HG02678 (cell line): ENCODE measurements at regions not wholly inside any gene's neighbourhood (a gene's known extent, or its start where the extent isn't known, plus 50 kb on each side); places are given as distances from the start of the nearest gene placed in this dataset.
"Not testable (repeated sequence)": the region's sequence is repeated elsewhere in the genome, so short reads cannot be mapped to it uniquely, and the experiment has no call there.

Experiments used
- ATAC-seq: cut with Tn5 transposase; IDR thresholded peaks from one replicate; pipeline ENCODE4 v1.9.1; 2021; ENCODE audit warnings: mild to moderate bottlenecking, moderate library complexity; ENCODE audit not compliant: unreplicated experiment

DNA sequence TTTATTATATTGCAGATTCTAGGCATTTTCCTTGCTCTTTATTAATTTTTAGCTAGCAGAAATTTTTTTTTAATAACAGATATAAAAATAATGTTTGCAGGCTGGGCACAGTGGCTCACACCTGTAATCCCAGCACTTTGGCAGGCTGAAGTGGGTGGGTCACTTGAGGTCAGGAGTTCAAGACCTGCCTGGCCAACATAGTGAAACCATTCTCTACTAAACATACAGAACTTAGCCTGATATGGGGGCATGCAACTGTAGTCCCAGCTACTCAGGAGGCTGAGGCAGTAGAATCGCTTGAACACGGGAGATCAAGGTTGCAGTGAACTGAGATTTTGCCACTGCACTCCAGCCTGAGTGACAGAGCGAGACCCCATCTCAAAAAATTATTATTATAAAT lies 304.6 kb upstream of the KCND2 start:
- ATAC-seq: not testable (repeated sequence)

DNA sequence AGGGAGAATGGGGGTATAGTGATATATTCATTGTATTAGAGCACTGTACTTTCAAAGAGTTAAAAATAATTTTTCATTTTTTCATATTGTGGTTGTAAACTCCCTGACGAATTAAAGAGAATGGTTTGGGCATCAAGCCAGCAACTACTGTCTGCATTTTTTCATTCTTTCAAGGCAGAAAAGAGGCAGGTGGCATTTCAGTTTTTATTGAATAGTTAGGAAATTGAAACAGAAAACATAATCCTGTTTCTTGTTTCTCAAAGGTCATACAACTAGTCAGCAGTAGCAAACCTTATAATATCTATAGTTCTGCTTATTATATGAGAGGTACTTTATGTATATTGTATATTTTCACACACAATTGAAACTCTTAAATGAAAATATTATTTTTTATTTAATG lies 303.9 kb upstream of the KCND2 start:
- ATAC-seq: no peak

DNA sequence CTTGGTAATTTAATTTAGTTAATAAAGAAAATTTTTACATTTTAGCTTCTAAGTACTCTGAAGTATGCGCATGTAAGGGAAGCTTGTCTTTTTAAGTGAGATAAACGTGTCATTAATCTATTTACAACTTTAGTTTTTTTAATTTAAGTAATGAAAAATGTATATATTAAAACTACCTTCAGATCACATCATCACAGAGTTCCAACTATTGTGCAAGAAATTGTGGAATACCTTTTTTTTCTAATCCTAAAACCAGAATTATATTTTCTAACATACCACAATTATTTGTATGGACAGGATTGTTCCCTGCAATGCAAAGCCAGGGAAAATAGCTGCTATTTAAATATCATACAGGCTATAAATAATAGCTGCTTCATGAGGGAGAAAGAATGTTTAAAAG lies 303.2 kb upstream of the KCND2 start:
- ATAC-seq: no peak

DNA sequence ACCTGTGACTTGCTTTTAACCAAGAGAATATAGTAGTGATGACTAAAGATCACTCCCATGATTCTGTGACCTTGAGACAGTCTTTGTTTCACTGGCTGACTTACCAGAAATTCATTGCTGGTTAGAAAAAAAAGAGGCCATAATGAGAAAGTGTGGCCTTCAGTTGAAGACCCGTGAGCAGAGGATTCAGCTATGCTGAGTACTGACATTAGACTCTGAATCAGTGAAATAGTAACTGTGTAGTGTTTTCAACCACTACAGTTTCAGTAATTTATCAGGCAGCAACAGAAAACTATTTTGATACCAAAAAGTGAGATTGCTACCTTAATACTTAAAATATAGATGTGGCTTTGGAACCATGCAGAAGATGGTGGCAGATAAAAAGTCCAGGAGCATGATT lies 298.0 kb upstream of the KCND2 start:
- ATAC-seq: peak; percentile 49

DNA sequence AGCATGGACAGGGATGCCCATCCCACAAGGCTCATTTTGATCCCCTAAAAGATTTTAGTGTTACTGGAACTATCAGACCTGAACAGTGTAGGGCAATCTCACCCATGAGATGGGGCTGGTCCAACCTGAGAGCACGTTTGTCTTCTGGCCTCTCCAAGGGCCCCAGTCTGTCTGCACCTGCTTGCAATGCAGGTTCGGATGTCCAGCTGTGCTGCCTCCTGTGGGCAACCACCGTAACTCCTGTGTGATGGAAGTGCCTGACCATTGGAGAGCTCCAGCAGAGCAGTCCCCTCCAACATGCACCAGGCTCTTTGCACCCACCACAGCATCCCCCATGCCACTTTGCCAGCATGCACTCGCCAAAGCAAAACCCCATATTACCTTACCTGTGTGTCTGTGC lies 290.1 kb upstream of the KCND2 start:
- no peak for ATAC-seq

DNA sequence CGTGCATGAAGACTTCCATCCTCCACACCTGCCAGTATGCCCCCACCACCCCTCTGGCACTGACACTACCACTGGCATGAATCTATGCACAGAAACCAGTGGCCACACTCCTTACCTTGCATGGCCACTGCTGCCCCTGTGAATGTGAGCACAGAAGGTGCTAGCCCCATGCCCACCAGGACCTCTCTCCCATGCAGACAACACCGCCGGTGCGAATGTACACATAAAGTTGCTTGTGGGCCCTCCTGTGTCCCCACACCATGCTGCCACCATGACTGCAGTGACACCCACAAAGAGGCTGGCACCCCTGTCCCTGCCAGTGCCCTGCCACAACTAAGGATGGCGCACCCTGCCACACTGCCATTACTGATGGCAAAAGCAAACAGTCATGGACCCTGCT lies 289.5 kb upstream of the KCND2 start:
- ATAC-seq: no peak

DNA sequence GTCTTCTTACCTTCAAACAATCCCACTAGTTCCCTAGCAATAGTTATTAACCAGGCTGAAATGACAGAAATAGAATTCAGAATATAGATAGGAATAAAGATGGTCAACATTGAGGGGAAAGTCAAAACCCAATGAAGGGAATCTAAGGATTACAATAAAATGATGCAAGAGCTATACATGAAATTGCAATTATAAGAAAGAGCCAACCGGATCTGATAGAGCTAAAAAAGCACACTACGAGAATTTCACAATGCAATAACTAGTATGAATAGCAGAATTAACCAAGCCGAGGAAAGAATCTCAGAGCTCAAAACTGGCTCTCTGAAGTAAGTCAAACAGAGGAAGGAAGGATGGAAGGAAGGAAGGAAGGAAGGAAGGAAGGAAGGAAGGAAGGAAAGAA lies 288.7 kb upstream of the KCND2 start:
- no peak for ATAC-seq

DNA sequence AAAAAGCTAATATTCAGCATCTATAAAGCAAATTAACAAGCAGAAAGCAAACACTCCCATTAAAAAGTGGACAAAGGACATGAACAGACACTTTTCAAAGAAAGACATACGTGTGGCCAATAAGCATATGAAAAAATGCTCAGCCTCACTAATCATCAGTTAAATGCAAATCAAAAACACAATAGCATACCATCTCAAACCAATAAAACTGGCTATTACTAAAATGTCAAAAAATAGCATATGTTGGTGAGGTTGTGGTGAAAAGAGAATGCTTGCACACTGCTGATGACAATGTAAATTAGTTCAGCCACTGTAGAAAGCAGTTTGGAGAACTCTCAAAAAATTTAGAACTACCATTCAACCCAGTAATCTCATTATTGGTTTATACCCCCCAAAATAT lies 284.6 kb upstream of the KCND2 start:
- ATAC-seq: no peak

DNA sequence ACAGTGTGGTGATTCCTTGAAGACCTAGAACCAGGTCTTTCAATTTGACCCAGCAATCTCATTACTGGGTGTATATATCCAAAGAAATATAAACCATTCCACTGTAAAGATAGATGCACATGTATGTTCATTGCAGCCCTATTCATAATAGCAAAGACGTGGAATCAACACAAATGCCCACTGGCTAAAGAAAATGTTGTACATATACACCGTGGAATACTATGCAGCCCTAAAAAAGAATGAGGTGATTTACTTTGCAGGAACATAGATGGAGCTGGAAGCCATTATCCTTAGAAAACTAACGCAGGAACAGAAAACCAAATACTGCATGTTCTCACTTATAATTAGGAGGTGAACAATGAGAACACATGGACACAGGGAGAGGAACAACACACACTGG lies 278.0 kb upstream of the KCND2 start:
- ATAC-seq: no peak

DNA sequence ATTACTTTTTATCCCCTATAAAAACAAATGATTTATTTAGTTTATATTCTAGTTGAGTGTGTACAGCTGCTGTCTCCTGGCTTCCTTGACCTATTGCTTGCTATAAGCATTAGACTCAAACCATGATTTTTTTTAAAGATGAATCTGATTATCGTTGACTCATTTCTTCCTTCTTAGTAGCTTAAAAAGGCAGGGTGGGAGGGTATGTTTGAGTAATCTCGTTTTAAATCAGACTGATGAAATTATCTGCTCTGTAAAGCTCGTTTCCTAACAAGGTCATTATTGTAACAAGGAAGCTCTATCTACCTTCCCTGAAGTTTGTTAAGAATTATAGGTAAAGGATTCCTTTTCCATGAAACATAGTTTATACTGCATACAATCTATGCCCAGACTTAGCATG lies 276.3 kb upstream of the KCND2 start:
- ATAC-seq: peak; percentile 66

DNA sequence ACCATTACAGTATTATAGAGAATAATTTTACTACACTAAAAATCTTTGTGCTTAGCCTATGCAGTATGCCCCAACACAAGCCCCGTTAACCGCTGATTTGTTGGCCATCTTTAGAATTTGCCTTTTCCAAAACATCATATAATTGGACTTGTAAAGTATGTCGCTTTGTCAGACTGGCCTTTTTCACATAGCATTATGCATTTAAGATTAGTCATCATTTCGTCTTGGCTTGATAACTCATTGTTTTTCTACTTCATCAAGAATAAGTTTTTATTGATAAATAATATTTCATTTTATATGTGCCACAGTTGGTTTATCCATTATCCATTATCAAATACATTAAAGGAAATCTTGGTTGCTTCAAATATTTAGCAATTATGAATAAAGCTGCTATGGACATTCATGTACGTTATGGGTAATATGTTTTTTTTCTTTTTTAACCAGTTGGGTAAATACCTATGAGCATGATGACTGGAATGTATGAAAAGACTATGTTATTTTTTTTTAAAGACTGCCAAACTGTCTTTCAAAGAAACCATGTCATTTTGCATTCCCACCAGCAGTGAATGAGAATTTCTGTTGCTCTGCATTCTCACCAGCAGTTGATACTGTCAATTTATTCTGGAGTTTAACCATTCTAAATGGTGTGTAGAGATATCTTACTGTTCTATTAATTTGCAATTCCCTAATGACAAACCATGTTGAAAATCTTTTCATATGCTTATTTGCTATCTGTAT lies 273.1 kb upstream of the KCND2 start:
- ATAC-seq: no peak

DNA sequence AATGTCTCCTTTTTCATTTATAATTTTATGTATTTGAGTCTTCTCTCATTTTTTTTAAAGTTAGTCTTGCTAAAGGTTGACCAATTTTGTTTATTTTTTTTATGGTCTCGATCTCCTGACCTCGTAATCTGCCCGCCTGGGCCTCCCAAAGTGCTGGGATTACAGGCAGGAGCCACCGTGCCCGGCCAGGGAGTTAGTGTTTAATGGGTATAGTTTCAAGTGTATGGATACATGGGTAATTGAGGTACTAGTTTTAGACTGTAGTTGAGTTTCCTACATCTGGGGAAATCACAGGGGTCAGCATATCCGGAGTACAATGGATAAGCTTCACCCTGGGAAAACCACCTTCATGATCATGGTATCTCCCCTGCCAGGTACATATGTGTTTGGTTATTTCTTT lies 267.3 kb upstream of the KCND2 start:
- no peak for ATAC-seq

DNA sequence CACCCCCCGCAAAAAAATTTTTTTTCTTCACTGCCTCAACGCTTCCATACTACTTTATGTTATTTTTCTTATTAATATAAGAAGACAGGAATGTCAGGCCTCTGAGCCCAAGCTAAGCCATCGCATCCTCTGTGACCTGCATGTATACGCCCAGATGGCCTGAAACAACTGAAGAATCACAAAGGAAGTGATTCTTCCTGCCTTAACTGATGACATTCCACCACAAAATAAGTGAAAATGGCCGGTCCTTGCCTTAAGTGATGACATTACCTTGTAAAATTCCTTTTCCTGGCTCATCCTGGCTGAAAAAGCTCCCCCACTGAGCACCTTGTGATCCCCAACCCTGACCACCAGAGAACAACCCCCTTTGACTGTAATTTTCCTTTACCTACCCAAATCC lies 258.7 kb upstream of the KCND2 start:
- ATAC-seq: not testable (repeated sequence)

DNA sequence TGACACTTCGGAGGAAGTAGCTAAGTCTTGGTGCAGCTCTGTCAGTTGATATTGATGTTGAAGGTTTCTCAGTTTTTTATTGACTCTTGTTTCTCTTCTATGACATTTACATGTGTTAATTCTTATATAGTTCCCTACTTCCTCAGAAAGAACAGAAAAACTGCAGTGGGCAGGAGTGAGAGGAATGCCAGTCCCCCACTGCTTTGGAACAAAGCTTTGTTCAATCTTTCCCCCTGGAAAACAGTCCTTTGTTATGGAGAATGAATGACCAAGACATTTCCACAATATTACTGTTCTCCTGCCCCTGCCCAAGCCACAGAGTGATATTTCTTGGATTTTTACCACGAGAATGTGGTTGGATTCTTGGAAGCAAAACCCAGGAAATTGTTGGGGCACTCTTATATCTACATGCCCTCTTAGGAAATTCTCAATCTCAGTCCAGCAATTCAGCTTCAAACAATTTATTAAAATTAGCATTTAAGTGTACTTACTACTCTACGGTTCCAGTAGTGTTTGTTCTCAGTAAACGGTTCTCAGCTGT lies 258.0 kb upstream of the KCND2 start:
- ATAC-seq: no peak

DNA sequence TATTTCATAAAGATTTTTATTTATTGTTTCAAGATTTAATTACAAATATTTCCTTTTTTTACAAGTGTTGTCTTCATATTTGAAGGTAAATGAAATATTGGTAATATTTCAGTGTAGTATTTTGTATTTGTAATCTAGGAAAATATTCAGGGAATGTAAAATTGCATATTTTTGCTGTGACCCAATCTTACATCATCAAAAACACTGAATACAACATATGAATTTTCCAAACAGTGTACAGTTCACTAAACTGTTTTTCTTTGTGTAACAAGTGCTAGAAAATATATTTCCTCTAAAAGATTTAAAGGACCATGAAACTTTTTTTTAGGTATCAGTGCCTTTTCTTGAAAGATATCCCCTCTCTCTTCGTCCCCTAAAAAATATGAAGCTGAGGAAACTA lies 251.9 kb upstream of the KCND2 start:
- no peak for ATAC-seq

DNA sequence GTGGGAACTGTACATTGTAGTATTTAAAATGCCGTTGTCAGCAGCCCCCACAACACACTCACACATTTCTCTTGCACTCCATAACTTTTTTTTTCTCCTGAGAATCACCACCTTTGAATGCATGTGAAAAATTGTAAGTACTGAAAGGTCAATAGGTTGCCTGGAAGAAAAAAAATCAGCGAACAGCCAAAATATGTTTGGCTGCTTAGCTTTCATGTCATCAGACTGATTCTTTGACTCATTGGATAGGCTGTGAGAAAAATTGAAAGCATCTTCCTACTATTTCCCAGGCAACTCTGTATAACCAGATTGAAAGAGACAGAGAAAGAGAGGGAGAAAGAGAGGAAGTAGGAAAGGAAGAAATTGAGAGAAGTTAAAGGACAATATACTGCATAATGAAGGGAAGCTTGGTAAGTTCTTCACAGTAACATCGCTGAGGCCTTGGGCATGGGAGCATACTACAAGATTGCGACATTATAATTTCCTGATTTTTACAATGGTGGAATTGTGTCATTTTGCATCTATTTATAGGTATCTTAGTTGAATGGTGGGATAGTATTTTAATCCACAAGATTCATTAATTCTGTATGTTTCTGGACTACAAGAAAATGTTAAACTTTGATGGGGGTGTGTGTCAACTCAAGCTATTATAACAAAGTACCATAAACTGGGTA lies 249.3 kb upstream of the KCND2 start:
- ATAC-seq: no peak

DNA sequence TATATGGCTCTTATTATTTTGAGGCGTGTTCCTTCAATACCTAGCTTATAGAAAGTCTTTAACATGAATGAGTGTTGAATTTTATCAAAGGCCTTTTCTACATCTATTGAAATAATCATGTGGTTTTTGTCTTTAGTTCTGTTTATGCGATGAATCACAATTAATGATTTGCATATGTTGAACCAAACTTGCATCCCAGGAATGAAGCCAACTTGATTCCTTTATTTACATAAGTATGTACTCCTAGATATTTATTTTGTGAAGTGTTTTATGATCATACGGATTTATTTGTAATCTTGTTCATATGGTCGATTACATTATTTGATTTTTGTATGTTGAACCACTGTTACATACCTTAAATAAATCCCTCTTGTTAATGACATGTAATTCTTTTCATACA lies 244.3 kb upstream of the KCND2 start:
- no peak for ATAC-seq

DNA sequence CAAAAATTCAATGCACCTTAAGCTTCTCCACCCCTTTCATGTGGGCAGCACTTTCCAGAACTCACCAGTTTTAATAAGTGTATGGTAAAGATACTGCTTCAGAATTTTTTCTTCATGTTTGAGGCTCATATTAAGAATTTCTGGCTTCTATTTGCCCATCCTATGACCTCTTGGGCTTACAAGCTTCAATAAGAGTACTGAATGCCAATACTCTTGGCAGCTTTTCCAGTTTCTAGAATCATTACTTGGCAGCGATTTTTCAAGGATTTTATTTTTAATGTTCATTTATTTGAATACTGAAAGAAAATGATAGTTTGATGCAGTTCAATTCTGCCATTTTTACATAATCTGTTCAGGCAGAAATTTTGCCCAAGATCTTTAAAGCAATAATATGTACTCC lies 242.1 kb upstream of the KCND2 start:
- ATAC-seq: no peak

DNA sequence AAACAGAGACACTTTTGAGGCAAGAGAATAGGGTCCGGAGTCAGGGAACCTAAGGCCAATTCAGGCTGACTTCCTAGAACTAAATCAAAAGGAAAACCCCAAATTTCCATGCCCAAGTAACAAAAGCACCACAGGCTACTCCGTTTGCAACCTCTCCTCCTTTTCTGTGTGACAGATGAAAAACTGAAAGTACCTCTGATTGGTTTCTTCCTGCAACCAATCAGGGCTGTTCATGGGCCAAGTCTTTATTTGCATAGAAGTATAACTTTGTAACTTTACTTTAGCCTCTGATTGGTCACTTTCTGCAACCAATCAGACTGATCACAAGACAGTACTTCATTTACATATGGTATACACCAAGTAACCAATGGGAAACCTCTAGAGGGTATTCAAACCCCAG lies 239.9 kb upstream of the KCND2 start:
- no peak for ATAC-seq

DNA sequence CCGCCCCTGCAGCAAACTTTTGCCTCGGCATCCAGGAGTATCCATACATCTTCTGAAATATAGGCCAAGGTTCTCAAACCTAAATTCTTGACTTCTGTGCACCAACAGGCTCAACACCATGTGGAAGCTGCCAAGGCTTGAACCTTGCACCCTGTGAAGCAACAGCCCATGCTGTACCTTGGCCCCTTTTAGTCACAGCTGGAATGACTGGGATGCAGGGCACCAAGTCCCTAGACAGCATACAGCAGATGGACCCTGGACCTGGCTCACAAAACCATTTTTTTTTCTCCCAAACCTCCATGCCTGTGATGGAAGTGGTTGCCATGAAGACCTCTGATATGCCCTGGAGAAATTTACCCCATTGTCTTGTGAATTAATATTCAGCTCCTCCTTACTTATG lies 233.8 kb upstream of the KCND2 start:
- ATAC-seq: no peak

DNA sequence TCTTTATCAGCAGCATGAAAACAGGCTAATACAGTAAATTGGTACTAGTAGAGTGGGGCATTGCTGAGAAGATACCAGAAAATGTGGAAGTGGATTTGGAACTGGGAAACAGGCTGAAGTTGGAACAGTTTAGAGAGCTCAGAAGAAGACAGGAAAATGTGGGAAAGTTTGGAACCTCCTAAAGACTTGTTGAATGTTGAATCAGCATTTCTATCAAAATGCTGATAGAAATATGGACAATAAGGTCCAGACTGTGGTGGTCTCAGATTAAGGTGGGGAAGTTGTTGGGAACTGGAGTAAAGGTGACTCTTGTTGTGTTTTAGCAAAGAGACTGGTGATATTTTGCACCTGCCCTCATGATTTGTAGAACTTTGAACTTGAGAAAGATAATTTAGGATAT lies 231.2 kb upstream of the KCND2 start:
- ATAC-seq: no peak

DNA sequence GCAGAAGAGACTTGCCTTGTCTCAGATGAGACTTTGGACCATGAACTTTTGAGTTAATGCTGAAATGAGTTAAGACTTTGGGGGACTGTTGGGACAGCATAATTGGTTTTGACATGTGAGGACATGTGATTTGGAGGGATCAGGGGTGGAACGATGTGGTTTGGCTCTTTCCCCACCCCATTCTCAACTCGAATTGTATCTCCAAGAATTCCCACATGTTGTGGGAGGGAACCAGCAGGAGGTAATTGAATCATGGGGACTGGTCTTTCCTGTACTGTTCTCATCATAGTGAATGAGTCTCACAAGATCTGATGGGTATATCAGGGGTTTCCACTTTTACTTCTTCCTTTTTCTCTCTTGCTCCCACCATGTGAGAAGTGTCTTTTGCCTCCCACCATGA lies 229.7 kb upstream of the KCND2 start:
- no peak for ATAC-seq
